ENCODE measurements at regions not wholly inside any gene's neighbourhood (a gene's known extent, or its start where the extent isn't known, plus 50 kb on each side); places are given as distances from the start of the nearest gene placed in this dataset.
A peak's percentile ranks its signal among the peaks of the same experiment; 100 is the strongest.
"Not testable (repeated sequence)": the region's sequence is repeated elsewhere in the genome, so short reads cannot be mapped to it uniquely, and the experiment has no call there.

DNA sequence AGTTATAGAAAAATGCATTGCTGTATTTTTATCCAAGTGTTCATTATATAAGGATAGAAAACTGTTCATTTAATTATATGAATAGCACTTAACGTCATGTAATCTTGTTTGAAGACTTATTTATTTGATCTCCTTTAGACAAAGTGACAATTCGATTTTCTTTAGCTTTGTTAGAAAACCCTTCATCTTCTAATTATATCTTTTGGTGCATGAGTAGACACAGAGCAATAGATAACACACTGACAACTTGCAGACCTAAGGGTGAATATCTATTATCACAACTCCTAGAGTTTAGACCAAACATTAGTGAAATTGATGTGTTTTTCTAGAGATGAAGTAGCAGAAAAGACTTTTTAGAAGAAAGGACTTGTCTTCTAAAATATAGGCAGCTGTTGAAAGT is 446.4 kb upstream of the SEMA6A start:
- no peak for DNase-seq (ENCODE audit: low read depth)
- in situ Hi-C loops (cut with HindIII; ENCODE audit: low pct_unique_long_range_greater_than_20kb, low sequenced_read_pairs): no loop called here

DNA sequence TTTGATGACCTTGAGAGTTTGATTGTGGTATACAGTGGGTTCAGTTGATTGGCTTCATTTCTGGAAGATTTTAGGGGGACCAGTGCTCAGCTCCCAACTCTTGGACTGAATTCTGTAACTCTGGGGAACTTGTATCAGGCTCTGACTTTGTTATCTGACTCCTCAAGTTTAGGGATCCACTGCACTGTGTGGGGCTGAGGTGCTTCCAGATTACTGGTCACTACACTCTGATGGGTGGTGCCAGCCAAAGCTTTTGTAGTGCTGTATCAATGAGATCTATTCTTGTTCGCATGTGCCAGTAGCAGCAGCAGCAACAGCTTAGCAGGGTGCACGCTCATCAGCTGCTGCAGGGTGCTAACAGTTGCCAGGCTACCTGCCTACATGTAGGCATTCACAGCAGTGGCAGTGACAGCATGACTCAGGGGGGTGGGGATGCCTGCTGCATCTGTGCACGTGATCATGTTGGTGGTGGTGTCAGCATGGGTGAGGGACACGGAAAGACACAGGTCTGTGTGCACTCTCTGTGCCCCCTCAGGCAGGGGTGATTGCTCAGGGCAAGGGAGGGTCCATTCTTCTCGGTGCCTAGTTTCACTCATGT is 438.8 kb upstream of the SEMA6A start:
- in situ Hi-C loops (cut with HindIII; ENCODE audit: low pct_unique_long_range_greater_than_20kb, low sequenced_read_pairs): no loop called here

DNA sequence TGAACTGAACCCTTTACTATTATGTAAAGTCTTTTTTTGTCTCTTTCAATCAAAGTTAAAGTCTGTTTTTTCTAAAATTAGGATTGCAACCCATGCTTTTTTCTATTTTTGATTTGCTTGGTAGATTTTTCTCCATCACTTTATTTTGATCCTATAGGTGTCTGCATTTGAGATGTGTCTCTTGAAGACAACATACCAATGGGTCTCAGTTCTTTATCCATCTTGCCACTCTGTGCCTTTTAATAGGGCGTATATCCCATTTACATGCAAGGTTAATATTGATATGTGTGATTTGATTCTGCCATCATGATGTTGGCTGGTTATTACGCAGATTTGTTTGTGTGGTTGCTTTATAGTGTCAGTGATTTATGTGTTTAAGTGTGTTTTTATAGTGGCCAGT is 436.0 kb upstream of the SEMA6A start:
- in situ Hi-C loops (cut with HindIII; ENCODE audit: low pct_unique_long_range_greater_than_20kb, low sequenced_read_pairs): no loop called here
- DNase-seq (ENCODE audit: low read depth): no peak

More for the DNA sequence above, 438.8 kb upstream of the SEMA6A start:
- no peak for DNase-seq (ENCODE audit: low read depth)

DNA sequence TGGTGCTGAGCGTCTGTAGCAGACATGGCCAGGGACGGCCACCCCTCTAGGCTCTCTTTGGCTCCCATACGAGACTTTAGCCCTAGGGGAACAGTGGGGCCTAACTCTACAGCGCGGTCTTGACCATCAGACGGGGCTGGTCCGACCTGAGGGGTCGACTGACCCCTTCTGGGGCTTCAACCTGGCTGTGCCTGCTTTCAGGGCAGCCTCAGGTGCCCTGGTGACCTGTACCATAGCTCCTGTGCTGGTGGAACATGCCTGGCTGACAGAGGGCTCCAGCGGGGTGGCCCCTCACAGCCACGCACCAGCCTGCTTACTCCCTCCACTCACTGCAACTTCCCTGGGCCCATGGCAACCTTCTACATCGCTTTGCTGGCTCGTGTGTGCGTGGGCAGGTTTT is 423.4 kb upstream of the SEMA6A start:
- in situ Hi-C loops (cut with HindIII; ENCODE audit: low pct_unique_long_range_greater_than_20kb, low sequenced_read_pairs): no loop called here
- DNase-seq (ENCODE audit: low read depth): no peak

DNA sequence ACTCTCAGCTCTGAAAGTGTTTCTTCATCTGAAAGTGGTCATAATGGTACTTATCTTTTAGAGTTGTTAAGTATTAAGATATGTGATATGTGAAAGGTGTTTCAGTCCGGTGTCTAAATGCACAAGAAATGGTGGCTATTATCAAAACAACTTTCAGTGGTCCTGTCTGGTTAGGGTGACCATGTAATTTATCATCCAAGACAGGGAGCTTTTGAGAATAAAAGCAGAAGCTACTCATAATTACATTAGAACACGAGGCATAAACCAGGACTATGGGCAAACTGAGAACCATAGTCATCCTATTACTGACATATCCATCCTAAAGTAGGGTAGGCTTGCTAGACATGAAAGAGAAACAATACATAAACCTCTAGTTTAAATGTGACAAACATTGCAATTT is 418.1 kb upstream of the SEMA6A start:
- no peak for DNase-seq (ENCODE audit: low read depth)
- in situ Hi-C loops (cut with HindIII; ENCODE audit: low pct_unique_long_range_greater_than_20kb, low sequenced_read_pairs): no loop called here

DNA sequence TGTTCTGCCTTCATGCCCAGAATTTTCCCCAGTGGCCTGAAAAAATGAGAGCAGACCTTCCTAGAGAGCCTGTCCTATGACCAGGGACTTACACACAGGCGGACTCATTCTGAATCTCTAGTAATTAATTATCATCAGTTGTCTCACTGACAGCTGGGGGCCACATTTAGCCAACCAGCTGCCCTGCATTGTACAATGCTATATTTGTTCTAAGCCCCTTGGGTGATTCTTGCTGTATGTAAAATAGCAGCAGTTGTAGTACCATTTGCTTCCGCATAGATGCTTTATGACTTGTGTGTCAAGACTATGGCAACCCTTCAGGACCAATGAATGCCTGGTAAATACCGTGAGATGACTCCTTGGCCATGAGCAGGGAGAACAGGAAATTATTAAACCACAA is 415.4 kb upstream of the SEMA6A start:
- in situ Hi-C loops (cut with HindIII; ENCODE audit: low pct_unique_long_range_greater_than_20kb, low sequenced_read_pairs): no loop called here
- DNase-seq (ENCODE audit: low read depth): no peak

DNA sequence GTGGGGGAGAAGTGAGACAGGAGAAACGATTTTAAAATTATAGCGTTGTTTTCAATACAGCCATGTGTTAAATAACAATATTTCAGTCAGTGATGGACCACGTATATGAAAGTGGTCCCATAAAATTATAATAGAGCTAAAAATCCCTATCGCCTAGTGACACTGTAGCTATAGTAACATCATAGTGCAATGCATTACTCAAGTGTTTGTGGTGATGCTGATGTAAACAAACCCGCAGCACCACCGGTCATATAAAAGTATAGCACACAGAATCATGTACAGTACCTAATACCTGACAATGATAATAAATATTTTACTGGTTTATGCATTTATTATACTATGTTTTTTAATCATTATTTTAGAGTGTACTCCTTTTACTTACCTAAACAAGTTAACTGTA is 407.4 kb upstream of the SEMA6A start:
- in situ Hi-C loops (cut with HindIII; ENCODE audit: low pct_unique_long_range_greater_than_20kb, low sequenced_read_pairs): no loop called here

DNA sequence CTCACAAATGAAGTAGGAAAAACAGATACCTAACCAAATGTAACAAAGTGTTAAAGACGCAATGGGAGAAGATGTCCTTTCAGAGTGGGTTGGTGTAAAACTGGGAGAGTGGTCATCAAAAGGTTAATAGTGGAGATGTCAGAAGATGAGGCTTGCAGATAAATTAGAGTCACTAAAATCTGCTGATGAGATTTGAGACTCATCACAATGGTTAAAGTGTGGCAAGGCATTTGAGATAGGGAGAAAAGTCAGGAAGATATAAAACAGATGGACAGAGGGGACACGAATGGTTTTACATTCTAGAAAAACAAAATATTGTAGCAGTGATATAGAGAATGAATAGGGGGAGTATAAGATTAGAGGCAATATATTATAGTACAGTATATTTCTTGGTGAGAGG is 406.0 kb upstream of the SEMA6A start:
- in situ Hi-C loops (cut with HindIII; ENCODE audit: low pct_unique_long_range_greater_than_20kb, low sequenced_read_pairs): no loop called here
- no peak for DNase-seq (ENCODE audit: low read depth)

More for the DNA sequence above, 407.4 kb upstream of the SEMA6A start:
- no peak for DNase-seq (ENCODE audit: low read depth)

DNA sequence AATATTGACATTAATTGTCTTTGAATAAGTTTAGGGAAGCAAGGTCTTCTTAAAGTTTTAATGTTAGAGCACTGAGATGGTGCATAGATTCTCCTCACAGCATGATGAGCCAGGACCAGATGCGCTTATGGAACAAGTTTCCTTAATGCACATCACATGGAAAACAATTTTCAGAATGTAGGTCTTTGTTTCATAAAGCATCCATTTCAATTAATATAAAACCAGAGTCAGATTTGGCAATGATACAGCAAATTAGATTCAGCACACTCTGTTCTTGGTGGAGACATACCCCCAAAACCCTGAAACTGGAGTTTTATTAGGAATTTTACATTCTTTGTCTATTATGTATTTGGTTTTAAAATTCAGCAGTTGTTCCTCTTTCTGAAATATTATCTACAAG is 402.1 kb upstream of the SEMA6A start:
- in situ Hi-C loops (cut with HindIII; ENCODE audit: low pct_unique_long_range_greater_than_20kb, low sequenced_read_pairs): no loop called here
- no peak for DNase-seq (ENCODE audit: low read depth)

DNA sequence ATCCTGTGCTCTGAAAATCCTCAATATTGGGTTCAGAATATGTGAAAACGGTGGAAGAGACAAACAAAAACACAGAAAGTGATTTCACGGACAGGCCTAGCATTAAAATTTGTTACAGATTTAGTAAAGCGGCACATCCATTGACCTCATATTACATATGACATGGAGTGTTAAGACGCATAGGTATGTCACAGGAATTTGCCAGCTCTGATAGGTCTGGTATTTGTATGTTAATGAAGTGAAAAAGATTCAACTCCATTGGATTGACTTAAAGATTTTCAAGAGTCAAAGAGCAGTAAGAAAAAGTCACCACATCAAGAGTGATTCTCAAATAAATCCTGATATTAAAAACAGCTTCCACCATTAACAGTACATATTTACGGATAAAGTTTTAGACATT is 396.5 kb upstream of the SEMA6A start:
- DNase-seq (ENCODE audit: low read depth): no peak
- in situ Hi-C loops (cut with HindIII; ENCODE audit: low pct_unique_long_range_greater_than_20kb, low sequenced_read_pairs): no loop called here

DNA sequence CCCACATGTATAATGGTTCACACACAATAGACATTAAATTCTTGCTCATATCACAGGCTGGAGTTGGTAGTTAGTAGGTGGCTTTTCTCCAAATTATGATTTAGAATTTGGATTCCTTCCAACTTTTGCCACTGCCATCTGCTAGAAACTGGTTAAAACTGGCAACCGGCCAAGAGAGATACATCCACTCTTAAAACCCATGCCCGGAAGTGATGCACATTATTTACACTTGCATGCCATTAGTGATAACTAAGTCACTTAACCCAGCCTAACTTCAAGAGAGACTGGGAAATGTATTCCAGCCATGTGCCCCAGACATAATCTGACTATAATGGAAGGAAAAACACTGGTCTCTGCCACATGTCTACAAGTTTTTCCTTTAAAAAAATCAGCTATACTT is 395.7 kb upstream of the SEMA6A start:
- in situ Hi-C loops (cut with HindIII; ENCODE audit: low pct_unique_long_range_greater_than_20kb, low sequenced_read_pairs): no loop called here
- no peak for DNase-seq (ENCODE audit: low read depth)

DNA sequence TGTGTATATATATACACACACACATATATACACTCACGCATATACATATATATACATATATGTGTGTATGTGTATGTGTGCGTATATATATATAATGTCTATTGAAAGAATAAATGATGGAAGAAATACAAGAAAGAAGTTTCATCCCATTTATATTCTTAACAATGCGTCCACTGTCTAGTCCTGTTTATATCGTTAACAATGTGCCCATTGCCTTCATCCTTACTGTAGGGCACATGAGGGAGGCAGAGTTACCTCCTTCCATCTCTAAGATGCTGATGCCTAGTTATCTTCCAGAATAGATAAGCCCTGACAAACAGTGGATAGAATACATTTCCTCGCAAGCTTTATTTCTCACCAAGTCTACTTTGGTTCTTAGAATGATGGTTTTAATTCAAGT is 389.8 kb upstream of the SEMA6A start:
- in situ Hi-C loops (cut with HindIII; ENCODE audit: low pct_unique_long_range_greater_than_20kb, low sequenced_read_pairs): no loop called here
- no peak for DNase-seq (ENCODE audit: low read depth)

DNA sequence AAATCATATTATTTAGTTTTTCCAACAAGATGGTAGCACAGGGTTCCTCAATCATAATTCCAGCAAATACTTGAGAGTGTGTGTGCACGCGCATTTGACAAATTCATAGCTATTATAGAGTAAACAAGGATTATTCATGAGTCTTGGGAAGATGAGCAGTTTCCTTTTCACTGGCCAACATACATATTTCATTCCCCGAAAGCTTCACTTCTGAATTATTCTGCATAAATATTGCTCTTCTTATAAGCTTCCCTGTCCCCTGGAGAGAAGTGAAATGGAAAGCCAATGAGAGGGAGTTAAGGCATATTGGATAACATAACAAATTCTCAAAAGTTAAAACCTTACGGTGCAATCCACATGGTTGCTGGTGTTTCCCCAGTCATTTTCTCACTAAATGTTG is 386.4 kb upstream of the SEMA6A start:
- DNase-seq (ENCODE audit: low read depth): no peak
- in situ Hi-C loops (cut with HindIII; ENCODE audit: low pct_unique_long_range_greater_than_20kb, low sequenced_read_pairs): no loop called here

DNA sequence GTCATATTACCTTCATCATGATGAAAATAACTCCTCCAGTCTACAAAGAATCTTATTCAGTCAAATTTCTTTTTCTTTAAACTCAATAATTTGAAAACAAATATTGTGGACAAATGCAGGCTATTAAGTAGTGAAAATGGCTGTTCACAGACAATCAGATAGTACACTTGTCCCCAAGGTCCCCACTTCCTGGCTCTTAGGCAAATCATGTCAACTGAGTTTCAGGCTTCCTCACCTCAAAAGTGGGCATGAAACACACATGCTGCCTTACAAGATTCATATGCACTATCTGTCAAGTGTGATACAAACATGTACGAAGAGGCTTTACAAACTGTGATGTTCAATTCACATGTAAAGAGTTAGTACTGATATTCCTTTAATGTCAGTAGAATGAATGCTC is 385.2 kb upstream of the SEMA6A start:
- in situ Hi-C loops (cut with HindIII; ENCODE audit: low pct_unique_long_range_greater_than_20kb, low sequenced_read_pairs): no loop called here
- no peak for DNase-seq (ENCODE audit: low read depth)

DNA sequence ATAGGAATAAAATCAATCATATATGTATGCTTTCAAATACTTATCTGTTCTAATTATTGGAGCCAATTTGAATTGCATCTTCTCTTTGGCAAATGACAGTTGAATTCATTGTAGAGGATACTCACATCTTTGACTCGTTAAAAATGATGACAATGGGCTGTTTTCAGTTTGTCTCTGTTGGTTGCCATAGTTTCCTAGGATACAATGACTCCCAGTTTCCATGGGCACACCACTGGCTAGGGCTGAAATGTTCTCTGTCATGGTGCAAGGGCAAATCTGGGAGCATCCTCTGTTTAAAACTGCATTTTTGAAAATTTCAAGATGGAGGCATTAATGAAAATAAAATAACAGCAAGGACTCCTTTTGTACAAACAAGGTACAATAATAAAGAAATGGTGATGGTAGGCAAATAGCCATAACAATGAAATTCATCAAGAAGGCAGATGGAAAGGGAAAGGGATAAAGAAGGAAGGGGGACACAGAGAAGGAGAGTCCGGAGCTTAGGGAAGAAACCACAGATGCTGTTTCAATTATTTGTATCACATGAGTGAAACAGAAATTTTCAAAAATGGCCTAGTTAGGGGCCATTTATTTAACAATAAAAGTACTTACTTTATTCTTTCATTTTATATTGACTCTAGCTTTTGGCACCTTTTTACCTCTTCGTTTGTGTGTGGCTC is 378.8 kb upstream of the SEMA6A start:
- in situ Hi-C loops (cut with HindIII; ENCODE audit: low pct_unique_long_range_greater_than_20kb, low sequenced_read_pairs): no loop called here
- DNase-seq (ENCODE audit: low read depth): no peak

DNA sequence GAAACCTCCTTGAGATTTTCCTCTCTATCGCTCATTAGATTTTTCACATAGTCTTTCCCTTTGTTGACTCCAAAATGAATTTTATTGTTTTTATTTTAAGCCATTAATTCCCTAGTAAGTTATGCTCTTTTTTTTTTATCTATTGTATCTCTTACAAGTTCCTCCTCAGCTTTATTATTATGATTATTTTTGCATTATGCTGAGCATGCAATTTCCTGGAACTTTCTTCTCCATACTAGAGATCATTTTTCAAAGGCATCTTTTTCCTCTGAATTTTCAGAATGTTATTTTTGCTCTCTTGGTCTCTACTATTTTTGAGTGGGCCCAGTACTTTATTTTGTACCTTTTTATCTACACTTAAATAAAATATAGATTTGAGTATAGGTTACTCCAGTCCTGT is 376.6 kb upstream of the SEMA6A start:
- in situ Hi-C loops (cut with HindIII; ENCODE audit: low pct_unique_long_range_greater_than_20kb, low sequenced_read_pairs): no loop called here
- DNase-seq (ENCODE audit: low read depth): no peak

DNA sequence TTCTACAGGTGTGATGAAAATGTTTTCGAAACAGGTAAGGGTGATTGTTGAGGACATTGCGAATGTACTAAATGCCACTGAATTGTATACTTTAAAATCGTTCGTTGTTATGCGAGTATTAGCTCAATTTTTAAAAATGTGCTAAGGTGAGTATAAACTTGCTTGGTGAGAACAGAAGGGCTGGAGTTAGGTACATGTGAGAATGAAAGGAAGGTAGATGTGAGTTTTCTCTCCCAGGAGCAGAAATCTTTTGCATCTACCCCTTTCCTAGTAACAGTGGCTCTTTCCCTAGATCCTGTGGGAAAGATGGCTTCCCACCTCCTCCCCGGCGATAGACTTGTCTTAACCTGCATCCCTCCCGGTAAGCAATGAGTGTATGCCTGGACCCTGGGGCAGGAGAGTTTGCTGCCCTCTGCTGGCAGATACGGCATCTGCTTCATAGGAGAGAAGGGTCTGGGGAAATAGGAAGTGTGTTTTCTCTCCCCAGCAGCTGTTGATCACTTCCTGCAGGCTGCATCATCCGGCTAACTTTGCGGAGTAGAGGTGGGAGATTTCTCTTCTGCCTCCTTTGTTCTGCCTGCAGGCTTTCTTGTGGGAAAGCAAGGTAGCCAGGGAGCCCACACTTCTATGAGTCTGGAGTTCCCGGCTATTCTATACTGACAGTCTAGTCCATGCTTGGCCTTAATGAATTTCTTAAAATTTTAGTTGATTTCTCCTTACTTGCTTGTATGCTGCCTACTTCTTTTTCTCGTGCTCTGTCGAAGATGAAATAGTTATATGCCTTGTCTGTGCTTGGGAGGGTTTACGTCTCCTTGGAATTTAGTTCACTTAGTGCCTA is 373.3 kb upstream of the SEMA6A start:
- DNase-seq (ENCODE audit: low read depth): peak; percentile 33
- in situ Hi-C loops (cut with HindIII; ENCODE audit: low pct_unique_long_range_greater_than_20kb, low sequenced_read_pairs): no loop called here

DNA sequence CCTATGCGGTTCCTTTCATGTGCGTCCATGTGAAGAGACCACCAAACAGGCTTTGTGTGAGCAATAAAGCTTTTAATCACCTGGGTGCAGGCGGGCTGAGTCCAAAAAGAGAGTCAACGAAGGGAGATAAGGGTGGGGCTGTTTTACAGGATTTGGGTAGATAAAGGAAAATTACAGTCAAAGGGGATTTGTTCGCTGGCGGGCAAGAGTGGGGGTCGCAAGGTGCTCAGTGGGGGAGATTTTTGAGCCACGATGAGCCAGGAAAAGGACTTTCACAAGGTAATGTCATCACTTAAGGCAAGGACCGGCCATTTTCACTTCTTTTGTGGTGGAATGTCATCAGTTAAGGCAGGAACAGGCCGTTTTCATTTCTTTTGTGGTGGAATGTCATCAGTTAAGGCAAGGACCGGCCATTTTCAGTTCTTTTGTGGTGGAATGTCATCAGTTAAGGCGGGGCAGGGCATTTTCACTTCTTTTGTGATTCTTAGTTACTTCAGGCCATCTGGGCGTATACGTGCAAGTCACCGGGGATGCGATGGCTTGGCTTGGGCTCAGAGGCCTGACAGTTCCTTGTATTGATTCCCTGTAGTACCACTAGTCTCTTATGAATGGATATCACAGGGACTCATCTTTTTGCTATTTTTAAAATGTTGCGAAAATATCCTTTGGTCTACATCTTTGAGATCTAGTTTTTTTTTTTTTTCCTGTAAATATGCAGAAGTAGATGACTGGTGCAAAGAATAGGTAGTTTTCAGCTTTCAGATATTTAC is 371.2 kb upstream of the SEMA6A start:
- DNase-seq (ENCODE audit: low read depth); in situ Hi-C loops (cut with HindIII; ENCODE audit: low pct_unique_long_range_greater_than_20kb, low sequenced_read_pairs): not testable (repeated sequence)

DNA sequence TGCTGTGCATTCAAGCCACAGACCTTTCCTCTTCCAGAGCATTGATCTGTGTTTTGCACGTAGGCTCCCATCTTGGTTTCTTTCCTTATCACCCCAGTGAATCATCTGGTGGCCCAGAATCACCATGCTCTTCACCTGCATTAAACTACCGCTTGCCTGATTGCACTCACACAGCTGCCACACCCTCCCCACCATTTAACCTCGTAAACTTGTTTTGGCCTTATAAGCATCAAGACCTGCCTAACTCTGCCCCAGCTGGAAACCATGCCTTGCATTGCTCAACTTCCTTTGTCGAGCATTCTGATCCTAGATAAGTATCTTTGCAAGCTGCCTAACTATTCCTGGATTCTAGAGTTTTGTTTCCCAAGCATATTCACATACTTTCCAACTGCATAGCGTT is 369.6 kb upstream of the SEMA6A start:
- no peak for DNase-seq (ENCODE audit: low read depth)
- in situ Hi-C loops (cut with HindIII; ENCODE audit: low pct_unique_long_range_greater_than_20kb, low sequenced_read_pairs): no loop called here

Data from Caki2 (cell line).